Right lung (tissue), 2 donors: ENCODE measurements at regions not wholly inside any gene's neighbourhood (a gene's known extent, or its start where the extent isn't known, plus 50 kb on each side); places are given as distances from the start of the nearest gene placed in this dataset.
"Not testable (repeated sequence)": the region's sequence is repeated elsewhere in the genome, so short reads cannot be mapped to it uniquely, and the experiment has no call there.

ENCODE experiments used
- DNase-seq, 2 donors: peaks; one replicate each; pipeline ENCODE4 v3.0.0-alpha.2; 2013

DNA sequence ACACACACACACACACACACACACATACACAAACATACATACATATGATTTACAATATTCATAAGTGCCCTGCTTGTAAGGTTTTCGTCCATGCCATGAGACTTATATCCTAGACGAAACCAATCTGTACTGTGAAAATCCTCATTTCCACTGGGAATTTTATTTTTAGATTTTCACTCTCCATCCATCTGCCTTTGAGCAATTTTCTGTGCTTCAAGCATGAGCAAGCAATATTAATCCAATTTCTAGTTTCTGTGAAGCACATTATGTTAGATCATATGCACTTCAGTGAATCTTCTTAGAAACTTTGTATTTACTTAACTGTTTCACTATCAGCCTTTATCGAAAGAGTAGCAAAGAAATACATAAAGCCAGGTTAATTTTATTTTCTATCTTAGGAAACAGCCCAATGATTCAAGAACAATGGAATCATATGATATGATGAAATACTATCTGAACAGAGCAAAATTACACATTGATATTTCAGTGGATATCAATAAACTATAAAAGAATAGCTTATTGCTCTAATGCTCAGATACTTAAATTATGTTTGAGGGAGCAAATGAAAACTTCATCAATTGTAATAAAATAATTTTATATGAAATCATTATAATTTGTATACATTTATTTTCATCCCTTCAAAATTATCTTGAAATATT is 1100.7 kb upstream of the MIR17HG start:
- DNase-seq = no peak

DNA sequence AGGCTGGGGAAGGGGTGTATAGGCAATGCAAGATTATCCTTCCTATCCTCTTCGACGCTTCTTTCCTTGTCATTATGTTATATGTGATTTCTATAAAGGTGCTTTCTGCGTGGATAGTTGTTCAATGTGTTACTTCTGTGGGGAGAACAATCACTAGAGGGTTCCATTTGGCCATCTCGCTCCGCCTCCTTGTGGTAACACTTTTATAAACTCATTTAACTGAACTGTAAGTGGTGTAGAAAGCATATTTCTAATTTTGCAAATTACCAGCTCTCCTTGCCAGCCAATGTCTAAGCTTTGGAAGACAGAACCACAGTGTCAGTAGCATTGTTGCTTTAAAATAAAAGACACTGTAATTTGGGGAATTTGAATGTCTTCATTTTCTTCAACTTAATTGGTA is 1093.7 kb upstream of the MIR17HG start:
- no peak for DNase-seq

DNA sequence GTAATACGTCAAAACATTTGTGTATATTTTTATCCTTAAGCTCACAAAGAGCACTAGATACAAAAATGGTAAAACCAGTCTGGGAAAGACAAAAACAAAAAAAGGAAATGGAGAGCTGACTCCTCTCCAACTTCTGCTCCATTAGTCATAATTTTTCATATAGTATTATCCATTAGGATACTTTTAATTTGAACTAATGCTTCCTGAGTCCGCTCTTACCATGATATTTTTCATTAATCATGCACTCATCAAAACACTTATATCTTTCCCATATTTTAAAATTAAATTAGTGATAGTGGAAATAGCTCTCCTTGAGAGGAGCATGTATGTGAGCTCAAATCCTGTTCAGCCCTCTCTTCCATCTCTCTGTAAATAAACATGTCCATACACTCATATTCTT is 1093.0 kb upstream of the MIR17HG start:
- no peak for DNase-seq

DNA sequence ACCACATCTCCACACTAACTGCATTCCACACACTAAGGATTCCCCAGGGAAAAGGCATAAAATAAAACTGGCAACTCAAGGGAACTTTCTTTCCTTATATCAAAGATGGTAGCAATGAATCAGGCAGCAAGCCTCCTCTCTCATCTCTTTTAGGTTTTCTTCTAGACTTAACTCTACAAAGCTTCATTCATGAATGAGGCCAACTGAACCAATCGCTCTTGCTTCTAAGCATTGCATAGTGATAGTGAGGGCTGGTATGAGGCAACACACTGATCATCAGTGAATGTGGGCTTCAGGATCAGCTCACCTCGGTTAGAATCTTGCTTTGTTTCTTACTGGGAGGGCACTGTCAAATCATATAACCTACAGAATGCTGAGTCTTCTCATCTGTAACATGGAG is 1090.7 kb upstream of the MIR17HG start:
- DNase-seq = no peak

DNA sequence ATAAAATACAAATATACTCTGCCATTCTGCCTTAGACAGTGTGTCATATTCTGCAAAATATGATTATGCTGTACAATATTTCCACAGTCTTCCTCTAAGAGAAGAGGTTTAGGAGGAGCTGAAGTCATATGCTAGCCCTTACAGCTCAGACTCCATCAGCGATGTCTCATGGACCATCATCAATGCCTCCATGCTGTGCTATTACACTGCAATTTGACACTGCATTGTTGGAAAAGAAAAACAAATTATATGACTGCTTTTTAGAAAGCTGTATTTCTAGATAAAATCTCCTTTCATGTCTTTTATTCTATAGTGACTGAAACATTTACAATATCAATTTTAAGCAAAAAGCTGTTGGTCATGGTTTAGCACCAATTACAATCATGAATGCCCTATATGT is 1089.4 kb upstream of the MIR17HG start:
- no peak for DNase-seq

DNA sequence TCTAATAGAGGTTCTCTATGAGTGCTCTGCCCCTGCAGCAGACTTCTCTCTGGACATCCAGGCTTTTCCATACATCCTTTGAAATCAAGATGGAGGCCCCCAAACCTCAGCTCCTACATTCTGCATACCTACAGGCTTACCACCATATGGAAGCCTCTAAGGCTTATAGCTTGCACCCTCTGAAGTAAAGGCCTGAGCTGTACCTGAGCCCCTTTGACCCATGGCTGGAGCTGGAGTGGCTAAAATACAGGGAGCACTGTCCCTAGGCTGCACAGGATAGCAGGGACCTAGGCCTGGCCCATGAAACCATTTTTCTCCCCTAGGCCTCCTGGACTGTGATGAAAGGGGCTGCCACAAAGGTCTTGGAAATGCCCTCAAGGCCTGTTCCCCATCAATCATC is 1086.1 kb upstream of the MIR17HG start:
- no peak for DNase-seq

DNA sequence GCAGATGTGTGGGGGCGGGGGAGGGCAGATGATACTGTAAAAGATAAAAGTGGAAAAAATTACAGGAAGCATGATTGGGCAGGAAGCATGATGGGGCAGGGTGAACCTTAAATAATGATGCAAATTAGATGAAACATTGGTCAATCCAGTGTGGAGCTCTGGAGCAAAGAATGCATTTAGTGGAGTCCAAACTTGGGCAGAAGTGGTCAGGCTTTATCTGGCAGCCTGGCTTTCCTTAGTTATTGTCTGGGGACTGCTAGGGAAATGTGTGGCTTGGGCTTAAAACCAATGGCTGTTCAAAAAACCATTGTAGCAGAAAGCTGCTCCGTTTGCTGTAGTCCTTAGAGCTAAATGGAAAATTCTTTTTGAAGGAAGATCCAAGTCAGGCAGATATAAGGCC is 1077.3 kb upstream of the MIR17HG start:
- DNase-seq = no peak

DNA sequence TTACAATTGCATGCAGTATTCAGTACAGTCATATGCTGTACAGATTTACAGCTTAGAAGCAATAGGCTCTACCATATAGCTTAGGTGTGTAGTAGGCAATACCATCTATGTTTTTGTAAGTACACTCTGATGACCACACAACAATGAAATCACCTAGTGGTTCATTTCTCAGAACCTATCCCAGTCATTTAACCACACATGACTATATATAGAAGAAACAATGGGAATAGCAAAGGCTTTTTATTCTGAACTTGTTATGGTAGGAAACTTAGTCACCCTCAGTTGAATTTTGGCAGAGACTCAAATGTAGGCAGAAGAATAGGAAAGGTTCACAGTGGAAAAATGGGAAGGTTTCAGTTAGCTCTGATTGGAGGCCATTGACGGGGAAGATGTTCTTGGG is 1075.1 kb upstream of the MIR17HG start:
- no peak for DNase-seq

DNA sequence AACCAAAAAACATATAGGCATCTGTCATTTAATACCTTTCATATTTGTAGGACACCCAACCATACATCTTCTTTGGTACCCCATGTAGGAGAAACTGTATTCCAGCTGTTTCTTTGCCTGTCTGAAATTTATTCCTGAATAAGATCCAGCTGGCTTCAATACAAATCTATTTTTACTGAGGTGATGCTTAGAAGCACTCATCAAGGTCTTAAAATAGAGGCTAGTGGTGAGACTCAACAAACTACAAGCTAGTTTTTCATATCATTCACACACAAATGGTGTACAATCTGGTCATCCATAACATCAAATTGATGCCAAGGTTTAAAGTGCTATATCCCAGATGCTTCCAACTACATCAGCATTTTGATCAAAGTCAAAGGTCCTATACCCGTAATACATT is 1071.3 kb upstream of the MIR17HG start:
- no peak for DNase-seq

DNA sequence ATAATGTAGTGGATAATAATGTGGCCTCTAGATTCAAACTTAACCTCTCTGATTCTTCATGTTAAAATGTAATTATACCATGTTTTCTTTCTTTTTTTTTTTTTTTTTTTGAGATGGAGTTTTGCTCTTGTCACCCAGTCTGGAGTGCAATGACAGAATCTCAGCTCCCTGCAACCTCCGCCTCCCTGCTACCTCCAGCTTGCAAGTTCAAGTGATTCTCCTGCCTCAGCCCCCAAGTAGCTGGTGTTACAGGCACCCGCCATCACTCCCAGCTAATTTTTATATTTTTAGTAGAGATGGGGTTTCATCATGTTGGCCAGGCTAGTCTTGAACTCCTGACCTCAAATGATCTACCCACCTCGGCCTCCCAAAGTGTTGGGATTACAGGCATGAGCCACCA is 1069.3 kb upstream of the MIR17HG start:
- DNase-seq = not testable (repeated sequence)

DNA sequence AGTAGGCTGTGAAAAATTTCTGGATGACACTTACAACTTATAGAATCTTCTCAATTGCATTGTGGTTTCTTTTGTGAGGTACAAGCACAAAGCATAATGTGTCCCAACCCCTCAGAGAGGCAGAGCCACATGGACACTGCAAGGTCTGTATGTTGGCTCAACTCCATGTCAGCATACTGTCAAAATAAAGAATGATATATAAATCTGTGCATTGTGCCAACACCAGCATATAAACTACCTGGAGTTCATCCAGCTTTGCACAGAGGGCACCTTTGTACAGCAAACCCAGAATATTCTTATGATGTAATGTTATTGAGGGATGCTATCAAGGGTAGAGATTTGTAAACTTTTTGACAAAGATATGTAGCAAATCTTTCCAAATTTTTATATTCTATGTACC is 1065.8 kb upstream of the MIR17HG start:
- DNase-seq = no peak

DNA sequence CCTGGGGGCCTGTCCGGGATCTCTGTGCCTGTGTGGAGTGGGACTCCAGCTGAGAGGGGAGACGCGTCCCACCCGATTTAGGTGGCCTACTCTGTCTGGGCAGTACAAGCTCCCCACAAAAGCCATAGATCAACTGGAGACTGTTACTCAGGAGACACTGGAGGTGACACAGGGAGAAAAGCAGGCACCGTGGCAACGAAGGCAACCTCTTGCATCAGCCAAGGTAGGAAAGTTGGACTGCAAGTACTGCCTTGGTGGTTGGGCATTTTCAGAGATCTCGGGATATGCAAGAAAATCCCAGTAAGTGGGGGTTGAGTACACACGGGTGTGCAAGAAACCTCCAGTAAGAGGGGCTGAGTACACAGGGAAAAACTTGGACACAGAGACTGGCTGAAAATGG is 1060.0 kb upstream of the MIR17HG start:
- no peak for DNase-seq

DNA sequence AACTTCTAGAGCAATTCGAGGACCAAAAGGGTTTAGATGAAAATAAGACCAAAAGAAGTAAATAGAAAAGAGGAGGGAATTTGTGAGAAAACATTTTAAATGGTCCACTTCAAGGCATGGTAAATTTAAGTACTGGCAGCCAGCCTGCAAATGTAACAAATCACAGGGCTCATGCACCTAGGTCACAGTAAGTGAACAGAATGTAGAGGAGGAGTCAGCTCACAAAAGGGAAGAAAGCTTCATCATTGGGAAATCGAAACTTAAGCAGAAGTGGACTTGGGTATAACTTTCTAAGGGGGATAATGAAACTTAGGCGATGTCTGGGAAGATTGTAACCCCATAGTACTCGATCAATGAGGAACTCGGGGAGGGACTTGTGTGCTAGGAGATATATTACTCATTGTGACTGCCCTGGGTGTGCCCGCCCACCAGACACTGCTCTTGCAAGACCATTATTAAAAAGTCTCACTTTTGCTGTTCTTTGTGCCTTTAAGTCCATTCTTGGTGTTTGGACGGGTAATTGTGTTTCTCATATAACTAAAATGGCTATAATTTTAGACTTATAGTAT is 1053.6 kb upstream of the MIR17HG start:
- no peak for DNase-seq

DNA sequence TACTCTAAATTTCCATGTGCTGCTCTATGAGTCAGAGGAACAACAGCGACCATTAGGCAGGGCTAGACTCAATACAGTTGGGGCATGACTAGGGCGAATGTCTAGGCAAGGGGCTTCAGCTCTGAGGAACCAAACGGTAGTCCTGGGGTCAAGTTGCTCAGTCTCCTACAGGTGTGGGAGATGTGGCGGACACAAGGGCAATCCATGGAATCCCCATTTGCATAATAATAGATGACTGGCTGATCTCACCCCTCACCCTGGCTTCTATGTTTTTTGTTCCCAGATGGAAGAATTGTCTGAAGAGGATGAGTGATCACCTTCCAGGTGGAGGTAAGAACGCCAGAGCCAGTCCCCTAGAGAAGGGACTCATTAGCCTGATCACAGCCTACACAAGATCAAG is 1048.2 kb upstream of the MIR17HG start:
- DNase-seq = no peak

DNA sequence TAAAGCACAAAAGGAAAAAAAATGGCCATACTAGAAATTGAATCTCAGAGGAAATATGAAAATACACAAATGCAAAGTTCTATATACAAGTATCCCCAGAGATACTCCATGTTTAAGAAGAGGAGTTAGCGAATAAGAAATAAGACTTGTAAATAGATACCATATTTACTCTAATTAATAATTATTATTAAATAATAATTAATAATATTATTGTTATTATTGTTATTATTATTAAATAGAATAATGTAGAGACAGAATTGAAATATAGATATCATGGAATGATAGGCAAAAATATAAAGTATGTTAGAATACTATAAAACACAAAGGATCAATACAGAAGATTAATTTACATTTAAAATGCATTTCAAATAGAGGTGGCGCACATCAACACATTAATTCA is 1047.5 kb upstream of the MIR17HG start:
- no peak for DNase-seq

DNA sequence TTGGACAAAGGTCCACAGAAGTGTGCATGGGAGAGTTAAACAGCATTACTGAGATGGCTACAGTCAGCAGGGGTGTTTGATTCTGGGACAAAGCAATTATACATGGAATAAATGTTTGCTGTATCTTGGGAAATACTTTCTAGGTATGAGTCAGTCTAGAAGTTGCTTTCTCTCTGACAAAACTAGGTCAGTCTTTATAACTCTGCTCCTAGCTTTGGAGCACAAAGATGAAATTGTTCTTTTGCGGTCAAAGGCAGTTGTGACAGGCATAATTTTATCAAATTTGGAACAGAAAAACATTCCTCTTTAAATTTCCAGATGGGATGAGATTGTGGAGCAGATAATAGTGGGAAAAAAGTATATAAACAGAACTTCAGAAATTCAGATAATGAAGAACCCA is 1045.4 kb upstream of the MIR17HG start:
- no peak for DNase-seq

DNA sequence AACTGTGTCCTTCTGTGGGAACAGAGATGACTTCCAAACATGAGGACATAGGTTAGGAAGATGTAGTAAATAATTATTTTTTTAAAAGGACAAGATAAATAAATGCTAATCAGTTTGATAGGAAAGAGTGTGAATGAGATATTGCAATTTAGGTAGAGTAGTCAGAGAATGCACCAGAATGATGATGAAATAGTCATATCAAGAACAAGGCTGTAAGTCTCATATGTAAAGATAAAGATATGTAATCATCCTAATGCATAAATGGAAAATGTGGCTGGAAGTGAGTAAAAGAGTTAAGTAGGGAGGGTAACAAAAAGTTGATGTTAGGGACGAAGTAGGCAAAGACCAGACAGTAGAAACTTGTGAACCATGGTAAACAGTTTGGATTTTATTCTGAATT is 1041.7 kb upstream of the MIR17HG start:
- DNase-seq = no peak

DNA sequence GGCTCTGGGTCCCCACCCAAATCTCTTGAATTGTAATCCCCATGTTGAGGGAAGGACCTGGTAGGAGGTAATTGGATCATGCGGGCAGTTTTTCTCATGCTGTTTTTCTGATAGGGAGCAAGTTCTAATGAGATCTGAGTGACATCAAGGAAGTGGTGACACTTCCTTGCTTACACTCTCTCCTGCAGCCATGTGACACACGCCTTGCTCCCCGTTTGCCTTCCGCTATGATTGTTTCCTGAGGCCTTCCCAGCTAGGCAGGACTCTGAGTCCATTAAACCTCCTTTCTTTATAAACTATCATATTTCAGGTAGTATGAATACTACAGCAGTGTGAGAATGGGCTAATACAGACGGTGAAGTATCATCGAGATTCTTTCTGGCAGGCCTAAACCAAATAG is 1040.4 kb upstream of the MIR17HG start:
- DNase-seq = no peak

DNA sequence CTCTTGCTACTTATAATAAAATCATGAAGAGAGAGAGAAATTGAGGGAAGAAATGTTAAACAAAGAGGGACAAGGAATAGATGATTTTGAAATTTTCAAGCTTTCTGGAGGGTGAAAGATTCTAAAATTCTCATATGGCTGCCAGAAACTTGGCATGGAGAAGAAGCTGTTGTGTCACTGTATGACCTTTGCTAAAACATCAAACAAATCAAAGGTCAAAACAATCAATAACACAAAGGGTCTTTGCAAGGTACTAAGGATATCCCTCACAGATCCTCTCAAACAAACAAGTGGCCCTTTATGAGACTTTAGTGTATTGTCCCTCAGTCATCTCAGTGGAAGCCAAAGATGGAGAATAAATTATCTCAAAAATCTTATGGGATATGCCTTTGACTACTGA is 1039.2 kb upstream of the MIR17HG start:
- no peak for DNase-seq

DNA sequence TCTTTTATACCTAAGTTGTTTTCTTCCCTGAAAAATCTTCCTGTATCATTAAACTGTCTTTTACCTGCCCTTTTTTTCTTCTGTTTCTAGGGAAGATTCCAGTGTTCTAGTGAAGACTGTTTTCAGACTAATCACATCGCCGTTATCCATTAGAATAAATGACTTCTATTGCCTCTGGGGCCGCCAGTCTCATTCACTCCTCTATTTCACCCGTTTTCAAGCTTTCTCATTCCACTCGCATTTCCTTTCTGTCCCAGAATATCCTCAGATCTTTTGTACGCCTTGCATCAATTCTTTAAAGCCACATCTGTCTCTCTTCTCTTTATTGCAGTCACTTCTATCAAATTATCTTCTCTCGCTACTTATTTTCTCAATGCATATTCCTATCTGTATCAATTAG is 1035.6 kb upstream of the MIR17HG start:
- no peak for DNase-seq

DNA sequence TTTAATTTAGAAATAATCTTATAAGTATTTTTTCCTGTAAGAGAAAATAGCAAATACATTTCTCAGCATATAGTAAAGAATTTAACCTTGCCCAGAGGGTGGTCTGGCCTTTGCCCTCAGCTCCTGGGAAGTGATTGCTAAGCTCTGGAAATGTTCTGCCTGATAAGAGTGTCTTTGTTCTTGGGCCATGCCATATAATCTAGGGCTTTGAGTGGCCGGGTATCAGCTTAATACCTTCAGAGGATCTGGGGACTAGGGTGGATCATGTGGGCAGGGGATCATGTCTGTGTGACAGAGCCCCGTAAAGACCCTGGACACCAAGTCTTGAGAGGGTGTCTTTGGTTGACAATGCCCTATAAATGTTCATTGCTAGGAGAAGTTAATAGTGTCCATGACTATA is 1032.4 kb upstream of the MIR17HG start:
- no peak for DNase-seq

DNA sequence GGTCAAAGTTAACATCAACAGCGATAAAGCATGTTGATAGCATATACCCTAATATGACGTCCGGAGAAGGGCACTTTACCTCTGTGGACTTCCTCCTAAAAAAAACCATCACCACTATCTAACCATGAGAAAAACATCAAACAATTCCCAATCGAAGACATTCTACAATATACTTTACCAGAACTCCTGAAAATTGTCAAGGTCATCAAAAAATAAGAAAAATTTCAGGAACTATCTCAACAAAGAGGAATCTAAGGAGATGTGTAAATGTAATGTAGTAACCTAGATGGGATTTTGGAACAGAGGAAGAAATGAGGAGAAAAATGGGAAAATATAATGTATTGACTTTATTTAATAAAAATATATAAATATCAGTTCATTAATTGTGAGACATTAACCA is 1026.8 kb upstream of the MIR17HG start:
- DNase-seq = no peak

DNA sequence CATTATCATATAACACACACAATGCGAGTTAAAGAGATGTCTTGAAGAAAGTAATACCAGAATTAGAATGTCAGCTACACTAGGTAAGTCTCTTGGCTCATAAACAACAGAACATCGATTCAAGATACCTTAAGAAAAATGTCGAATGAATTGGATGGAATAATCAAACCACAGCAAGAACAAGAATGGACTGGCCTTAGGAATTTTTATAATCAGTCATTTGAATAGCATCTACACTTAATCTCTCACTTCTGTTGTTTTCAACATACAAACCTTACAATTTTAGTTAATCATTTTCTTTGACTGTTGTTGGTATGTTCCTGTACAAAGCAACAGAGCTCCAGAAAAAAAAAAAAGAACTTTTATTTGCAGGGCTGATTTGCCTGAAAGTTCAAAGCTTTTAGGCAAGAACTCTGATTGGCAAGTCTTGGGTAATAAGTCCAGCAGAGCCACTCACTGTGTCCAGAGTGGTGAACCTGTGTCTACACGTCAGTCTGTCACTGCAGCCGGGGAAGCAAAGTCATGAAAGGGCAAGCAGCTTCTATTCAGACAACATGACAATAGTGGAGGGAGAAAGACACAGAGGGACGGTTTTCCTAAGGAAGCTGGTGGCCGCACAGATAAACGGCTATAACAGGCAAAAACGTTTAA is 1026.1 kb upstream of the MIR17HG start:
- DNase-seq = no peak

DNA sequence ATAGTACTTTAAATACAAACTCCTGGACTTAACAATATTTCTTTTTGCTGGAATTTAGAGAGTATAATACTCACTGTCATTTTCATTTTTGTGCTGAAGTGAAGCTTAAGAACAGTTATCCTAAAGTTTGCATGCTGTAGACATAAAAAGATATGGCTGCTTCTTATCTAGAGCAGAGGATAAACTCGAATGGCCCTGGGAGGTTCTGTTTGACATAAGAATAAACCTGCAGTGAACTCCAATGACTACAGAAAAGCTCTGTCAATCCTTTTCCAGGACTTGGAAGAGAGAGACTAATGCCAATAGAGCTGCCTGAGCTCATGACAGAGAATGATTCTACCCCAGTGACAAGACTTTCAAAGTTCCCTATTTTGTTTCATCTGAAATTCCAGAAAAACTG is 1017.8 kb upstream of the MIR17HG start:
- no peak for DNase-seq
